ENCODE measurements at regions not wholly inside any gene's neighbourhood (a gene's known extent, or its start where the extent isn't known, plus 50 kb on each side); places are given as distances from the start of the nearest gene placed in this dataset.

DNA sequence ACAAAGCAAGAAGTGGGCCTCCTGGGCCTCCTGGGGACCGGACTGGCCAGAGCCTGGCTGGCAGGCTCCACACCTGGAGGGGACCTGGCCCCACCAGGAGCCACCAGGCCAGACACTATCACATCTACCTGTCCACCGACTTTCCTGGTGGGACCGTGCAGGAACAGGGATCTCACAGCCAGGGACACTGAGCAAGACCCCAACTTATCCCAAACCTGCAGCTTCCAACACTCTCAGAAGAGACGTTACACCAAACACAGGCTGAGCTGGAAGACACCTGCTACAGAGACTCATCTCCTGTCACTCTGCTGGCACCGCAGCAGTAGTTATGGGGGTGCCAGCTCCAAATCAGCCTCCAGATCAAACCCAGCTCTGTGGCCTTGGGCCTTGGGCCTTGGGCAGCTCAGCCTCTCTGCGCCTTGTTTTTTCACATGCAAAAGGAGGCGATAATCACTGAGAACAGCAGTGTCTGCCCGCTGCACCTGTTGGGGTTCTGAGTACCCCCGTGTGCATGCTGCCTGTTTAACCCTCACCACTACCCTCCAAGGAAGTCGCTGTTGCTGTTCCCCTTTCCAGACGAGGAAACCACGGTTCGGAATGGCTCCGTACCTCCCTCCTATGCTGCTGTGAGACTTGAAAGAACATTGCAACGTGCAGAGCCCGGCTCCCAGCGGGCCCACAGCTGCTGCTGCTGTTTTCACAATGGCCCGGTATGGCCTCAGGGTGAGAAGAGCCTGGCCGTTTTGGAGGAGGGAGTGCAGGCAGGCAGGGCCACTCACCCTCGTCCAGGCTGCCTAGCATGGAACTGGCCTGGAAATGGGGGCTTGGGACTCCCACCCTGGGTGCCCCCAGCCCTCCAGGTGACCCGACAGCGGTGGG is 69.6 kb downstream of the ADRA2C start:
- no peak for TF ChIP-seq EZH2phosphoT487 (IDR thresholded peaks at IDR 0.05; ENCODE audit: low read depth)
- TF ChIP-seq, protein P1, sequence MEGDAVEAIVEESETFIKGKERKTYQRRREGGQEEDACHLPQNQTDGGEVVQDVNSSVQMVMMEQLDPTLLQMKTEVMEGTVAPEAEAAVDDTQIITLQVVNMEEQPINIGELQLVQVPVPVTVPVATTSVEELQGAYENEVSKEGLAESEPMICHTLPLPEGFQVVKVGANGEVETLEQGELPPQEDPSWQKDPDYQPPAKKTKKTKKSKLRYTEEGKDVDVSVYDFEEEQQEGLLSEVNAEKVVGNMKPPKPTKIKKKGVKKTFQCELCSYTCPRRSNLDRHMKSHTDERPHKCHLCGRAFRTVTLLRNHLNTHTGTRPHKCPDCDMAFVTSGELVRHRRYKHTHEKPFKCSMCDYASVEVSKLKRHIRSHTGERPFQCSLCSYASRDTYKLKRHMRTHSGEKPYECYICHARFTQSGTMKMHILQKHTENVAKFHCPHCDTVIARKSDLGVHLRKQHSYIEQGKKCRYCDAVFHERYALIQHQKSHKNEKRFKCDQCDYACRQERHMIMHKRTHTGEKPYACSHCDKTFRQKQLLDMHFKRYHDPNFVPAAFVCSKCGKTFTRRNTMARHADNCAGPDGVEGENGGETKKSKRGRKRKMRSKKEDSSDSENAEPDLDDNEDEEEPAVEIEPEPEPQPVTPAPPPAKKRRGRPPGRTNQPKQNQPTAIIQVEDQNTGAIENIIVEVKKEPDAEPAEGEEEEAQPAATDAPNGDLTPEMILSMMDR (IDR thresholded peaks at IDR 0.05; ENCODE audit: low read depth, low read length) = no peak

Measured in OCI-LY3 (cell line).